ES-I3 (cell line): ENCODE measurements at regions not wholly inside any gene's neighbourhood (a gene's known extent, or its start where the extent isn't known, plus 50 kb on each side); places are given as distances from the start of the nearest gene placed in this dataset.
"Not testable (repeated sequence)": the region's sequence is repeated elsewhere in the genome, so short reads cannot be mapped to it uniquely, and the experiment has no call there.

Source experiments
- H3K36me3 ChIP-seq: 2 replicates; pipeline ENCODE4 v1.6.1; 2013; ENCODE audit warnings: mild to moderate bottlenecking, low read length, control low read depth, moderate library complexity; ENCODE audit not compliant: insufficient read depth
- H3K4me1 ChIP-seq: 2 replicates; pipeline ENCODE4 v1.6.1; 2013; ENCODE audit warnings: mild to moderate bottlenecking, control low read depth, low read length; ENCODE audit not compliant: insufficient read depth
- H3K9ac ChIP-seq: 2 replicates; pipeline ENCODE4 v1.6.1; 2013; ENCODE audit warnings: low read depth, mild to moderate bottlenecking, low read length, moderate library complexity
- H3K9me3 ChIP-seq: 2 replicates; pipeline ENCODE4 v1.6.1; 2013; ENCODE audit warnings: mild to moderate bottlenecking, low read length, moderate library complexity; ENCODE audit not compliant: control insufficient read depth, insufficient read depth

DNA sequence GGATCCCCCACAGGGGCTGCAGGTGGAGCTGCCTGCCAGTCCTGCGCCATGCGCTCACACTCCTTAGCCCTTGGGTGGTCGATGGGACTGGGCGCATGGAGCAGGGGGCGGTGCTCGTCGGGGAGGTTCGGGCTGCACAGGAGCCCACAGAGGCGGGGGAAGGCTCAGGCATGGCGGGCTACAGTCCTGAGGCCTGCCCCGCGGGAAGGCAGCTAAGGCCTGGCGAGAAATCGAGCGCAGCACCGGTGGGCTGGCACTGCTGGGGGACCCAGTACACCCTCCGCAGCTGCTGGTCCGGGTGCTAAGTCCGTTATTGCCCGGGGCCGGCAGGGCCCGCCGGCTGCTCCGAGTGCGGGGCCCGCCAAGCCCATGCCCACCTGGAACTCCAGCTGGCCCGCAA, 701.8 kb upstream of the CHRM3 start:
- H3K9me3 ChIP-seq, H3K4me1 ChIP-seq, H3K9ac ChIP-seq, H3K36me3 ChIP-seq: not testable (repeated sequence)

DNA sequence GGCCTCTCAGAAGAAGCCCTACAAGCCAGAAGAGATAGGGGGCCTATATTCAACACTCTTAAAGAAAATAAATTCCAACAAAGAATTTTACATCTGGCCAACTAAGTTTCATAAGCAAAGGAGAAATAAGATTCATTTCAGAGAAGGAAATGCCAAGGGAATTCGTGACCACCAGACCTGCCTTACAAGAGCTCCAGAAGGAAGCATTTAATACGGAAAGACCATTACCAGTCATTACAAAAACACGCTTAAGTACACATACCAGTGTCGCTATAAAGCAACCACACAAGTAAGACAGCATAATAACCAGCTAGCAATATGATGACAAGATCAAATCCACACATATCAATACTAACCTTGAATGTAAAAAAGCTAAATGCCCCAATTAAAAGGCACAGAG, 704.9 kb upstream of the CHRM3 start:
- H3K36me3 ChIP-seq: no peaks in the 10 kb centered on the region
- no peaks in the 10 kb centered on the region for H3K9me3 ChIP-seq
- H3K9ac ChIP-seq: no peak overlapping the region
- no peaks in the 10 kb centered on the region for H3K4me1 ChIP-seq

- Histone ChIP-seq H3K9me3 (no peaks in the 10 kb centered on the region), H3K9ac (no peak overlapping the region), H3K36me3 (no peaks in the 10 kb centered on the region), H3K4me1 (no peaks in the 10 kb centered on the region)
Observed at GRCh38 chr1:238681021-238681420, 705.3 kb upstream of the CHRM3 start.

DNA sequence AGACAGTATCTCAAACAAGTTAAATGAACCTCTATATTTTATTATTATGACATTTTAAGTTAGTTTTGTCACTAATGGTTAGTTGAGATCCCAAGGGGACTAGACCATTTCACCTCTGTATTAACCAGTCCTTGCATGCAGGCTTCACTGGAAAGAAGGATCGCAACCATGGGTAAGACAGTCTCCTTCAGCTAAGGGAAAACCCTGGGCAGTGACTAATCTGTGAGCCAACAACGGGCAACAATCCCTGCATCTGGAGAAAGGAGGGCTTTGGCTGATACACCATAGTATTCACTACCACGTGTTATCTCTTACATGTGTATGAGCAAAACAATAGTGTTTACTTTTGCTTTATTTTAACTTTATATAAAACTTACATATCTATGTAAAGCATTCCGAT, 708.8 kb upstream of the CHRM3 start:
- no peaks in the 10 kb centered on the region for H3K36me3 ChIP-seq
- no peaks in the 10 kb centered on the region for H3K9me3 ChIP-seq
- H3K4me1 ChIP-seq: no peaks in the 10 kb centered on the region
- no peak overlapping the region for H3K9ac ChIP-seq

GRCh38 chr1:238675221-238675620, 711.1 kb upstream of the CHRM3 start:
- Histone ChIP-seq H3K9me3 (no peaks in the 10 kb centered on the region), H3K4me1 (no peaks in the 10 kb centered on the region), H3K9ac (no peak overlapping the region)

DNA sequence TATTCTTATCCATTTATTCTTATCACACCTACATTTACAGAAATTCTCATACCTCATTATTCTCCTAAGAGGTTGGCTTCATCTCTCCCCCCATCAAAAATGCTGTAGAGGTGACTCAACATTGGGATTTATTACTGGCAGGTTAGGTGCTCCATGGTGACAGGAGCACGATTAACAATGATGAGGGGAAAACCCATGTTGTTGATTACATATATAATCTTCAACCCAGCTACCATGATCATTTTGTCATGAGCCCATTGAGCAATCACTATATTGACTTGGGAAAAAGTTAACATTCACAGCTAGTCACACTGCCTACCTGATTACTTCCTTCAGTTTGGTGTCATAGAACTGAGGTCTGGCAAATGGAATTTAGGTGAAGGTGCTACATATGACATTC, 712.1 kb upstream of the CHRM3 start:
- H3K4me1 ChIP-seq: no peaks in the 10 kb centered on the region
- H3K9me3 ChIP-seq: no peaks in the 10 kb centered on the region
- no peaks in the 10 kb centered on the region for H3K36me3 ChIP-seq
- H3K9ac ChIP-seq: no peak overlapping the region

More at GRCh38 chr1:238675221-238675620, 711.1 kb upstream of the CHRM3 start:
- no peaks in the 10 kb centered on the region for H3K36me3 ChIP-seq

GRCh38 chr1:238673561-238673960, 712.8 kb upstream of the CHRM3 start:
- H3K36me3 ChIP-seq: no peaks in the 10 kb centered on the region
- no peak overlapping the region for H3K9ac ChIP-seq
- H3K9me3 ChIP-seq: no peaks in the 10 kb centered on the region
- H3K4me1 ChIP-seq: no peaks in the 10 kb centered on the region

DNA sequence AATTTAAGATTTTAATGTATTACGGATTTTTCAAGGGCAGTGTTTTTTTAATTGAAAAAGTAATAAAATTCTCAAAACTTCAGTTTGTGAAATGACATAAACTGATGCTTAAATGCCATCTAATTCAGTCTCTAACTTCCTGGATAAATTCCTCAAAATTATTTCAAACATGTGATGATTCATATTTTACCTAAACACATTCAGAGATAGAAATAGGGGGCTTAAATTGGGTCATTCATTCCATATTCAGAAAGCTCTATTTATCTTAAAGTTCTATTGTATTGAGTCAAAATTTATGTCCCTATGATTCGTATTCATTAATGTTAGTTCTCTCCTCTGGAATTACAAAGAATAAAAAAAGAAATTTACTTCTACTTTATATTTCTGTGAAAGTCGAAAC, 713.6 kb upstream of the CHRM3 start:
- no peaks in the 10 kb centered on the region for H3K4me1 ChIP-seq

DNA sequence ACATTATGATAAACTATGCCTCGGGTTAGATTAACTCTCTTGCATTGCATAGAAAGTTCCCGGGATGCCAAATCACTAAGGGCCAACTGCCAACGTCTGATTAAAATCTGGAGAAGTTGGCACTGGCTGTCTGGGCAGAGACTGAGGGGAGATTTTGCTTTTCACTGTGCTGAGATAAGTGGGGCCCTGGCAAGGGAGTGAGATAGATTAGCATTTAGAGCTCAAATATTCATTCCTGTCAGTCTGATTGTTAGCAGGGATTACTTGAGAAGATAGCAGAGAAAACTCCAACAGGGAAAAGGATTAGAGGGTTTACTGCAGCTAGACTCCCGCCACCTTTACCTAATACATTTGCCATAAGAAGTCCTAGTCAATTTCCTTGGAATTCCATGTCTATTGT, 714.1 kb upstream of the CHRM3 start:
- Histone ChIP-seq H3K4me1 (no peaks in the 10 kb centered on the region), H3K36me3 (no peaks in the 10 kb centered on the region), H3K9me3 (no peaks in the 10 kb centered on the region), H3K9ac (no peak overlapping the region)

More for the DNA sequence above, 713.6 kb upstream of the CHRM3 start:
- Histone ChIP-seq H3K9ac (no peak overlapping the region), H3K36me3 (no peaks in the 10 kb centered on the region), H3K9me3 (no peaks in the 10 kb centered on the region)

- H3K9ac ChIP-seq: no peak overlapping the region
- H3K4me1 ChIP-seq: no peaks in the 10 kb centered on the region
- peaks cover 2% of the 10 kb centered on the region; the same call in 1 of the 2 replicates for H3K9me3 ChIP-seq
- no peaks in the 10 kb centered on the region for H3K36me3 ChIP-seq
Observed at GRCh38 chr1:238664139-238664538, 722.2 kb upstream of the CHRM3 start.

DNA sequence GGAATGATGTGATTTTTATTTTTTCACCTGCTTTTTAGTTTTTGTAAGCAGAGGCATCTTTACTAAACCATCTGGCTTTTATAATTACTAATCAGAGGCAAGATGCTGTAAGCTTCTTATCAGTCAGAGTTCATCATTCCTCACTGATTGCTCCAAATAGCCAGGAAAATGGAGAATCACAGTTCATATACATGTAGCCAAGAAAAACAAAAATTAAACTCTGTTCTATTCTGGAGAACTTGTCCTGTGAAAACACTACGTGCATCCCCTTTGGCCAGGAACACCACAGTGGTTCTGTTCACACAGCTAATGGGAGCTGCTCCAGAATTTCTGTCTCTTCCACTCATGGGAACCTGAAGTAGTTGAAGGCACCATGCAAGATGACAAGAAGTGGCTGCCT, 725.5 kb upstream of the CHRM3 start:
- H3K9ac ChIP-seq: no peak overlapping the region
- peaks cover 7% of the 10 kb centered on the region for H3K9me3 ChIP-seq
- H3K36me3 ChIP-seq: no peaks in the 10 kb centered on the region
- H3K4me1 ChIP-seq: no peaks in the 10 kb centered on the region

GRCh38 chr1:238658763-238659162, 727.6 kb upstream of the CHRM3 start:
- H3K9ac ChIP-seq: no peak overlapping the region
- no peaks in the 10 kb centered on the region for H3K4me1 ChIP-seq
- peaks cover 7% of the 10 kb centered on the region for H3K9me3 ChIP-seq
- no peaks in the 10 kb centered on the region for H3K36me3 ChIP-seq

DNA sequence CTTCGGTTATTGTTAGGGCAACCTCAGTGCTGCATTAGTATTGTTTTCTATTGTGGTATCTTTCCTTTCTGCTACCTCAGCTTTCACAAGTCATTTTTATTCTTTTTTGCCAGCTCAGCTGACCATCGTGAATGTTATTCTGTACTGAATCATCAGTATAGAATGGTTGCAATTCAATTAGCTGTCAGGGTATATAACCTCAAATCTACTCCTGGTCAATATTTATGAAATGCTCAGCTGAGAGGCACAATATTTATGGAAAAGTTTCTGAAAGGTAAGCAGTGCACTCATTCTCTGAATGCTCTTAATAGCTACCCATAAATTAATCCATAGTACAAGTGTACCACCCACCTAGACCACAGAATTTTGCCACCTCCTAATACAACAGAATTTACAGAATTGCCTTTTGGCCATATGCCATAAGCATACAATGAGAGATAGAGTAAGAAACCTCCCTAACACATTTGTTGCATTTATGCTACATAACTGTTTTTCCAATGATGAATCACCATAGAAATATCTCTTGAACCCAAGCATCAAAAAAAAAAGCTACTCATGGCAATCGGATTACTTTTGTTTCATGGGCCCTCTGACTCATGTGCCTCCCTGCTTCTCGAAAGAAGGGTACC, 732.6 kb upstream of the CHRM3 start:
- no peak overlapping the region for H3K9ac ChIP-seq
- H3K4me1 ChIP-seq: peaks cover 4% of the 10 kb centered on the region
- H3K9me3 ChIP-seq: peaks cover 2% of the 10 kb centered on the region; the same call in 1 of the 2 replicates
- no peaks in the 10 kb centered on the region for H3K36me3 ChIP-seq

- Histone ChIP-seq H3K9me3 (no peaks in the 10 kb centered on the region), H3K36me3 (no peaks in the 10 kb centered on the region), H3K4me1 (peaks cover 12% of the 10 kb centered on the region), H3K9ac (no peak overlapping the region)
Observed at GRCh38 chr1:238652346-238652968, 733.9 kb upstream of the CHRM3 start.

DNA sequence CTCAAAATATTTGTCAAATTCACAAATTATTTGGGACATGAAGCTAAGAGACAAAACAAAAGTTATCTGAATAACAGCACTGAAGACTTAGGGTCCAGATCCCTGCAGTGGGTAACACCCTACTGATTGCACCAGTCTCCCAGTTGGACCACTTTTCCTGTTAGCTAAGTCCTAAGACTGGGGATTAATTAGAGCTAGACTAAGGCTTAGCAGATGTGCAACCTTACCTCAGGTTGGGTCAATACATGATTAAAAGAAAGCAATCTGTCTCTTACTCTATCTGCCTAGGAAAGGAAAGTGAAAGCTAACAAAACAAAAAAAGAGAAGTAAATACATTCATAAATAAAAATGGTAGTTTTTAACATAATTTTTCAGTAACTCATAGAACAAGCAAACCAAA, 737.2 kb upstream of the CHRM3 start:
- Histone ChIP-seq H3K36me3 (no peaks in the 10 kb centered on the region), H3K9me3 (no peaks in the 10 kb centered on the region), H3K4me1 (peaks cover 19% of the 10 kb centered on the region), H3K9ac (no peak overlapping the region)
